ENCODE measurements at regions not wholly inside any gene's neighbourhood (a gene's known extent, or its start where the extent isn't known, plus 50 kb on each side); places are given as distances from the start of the nearest gene placed in this dataset.

GRCh38 chr2:139872032-139872431, 1091.8 kb upstream of the NXPH2 start:
- H3F3A ChIP-seq (ENCODE audit: insufficient read depth): no peaks in the 10 kb centered on the region
- TF ChIP-seq CTCF (IDR thresholded peaks at IDR 0.05; ENCODE audit: insufficient read depth, low read length, poor library complexity, severe bottlenecking) (no peak), EZH2phosphoT487 (conservative IDR thresholded peaks at IDR 0.05; ENCODE audit: low read length) (no peak)
- no peak overlapping the region for H3K27ac ChIP-seq (ENCODE audit: low read depth, low read length)
- no peak overlapping the region for H3K4me3 ChIP-seq (ENCODE audit: insufficient read depth, low read length, poor library complexity, severe bottlenecking)
- H3K79me2 ChIP-seq (ENCODE audit: insufficient read depth, low read length): no peaks in the 10 kb centered on the region
- no peaks in the 10 kb centered on the region for H3K9me2 ChIP-seq (replicated peaks; ENCODE audit: insufficient read depth, low read length)
- no peak overlapping the region for H2AFZ ChIP-seq (ENCODE audit: low read depth, low read length, severe bottlenecking)
- H3K4me2 ChIP-seq (ENCODE audit: low read depth, low read length, poor library complexity, severe bottlenecking): no peak overlapping the region
- H3K9ac ChIP-seq (ENCODE audit: low read length): no peak overlapping the region
- no peaks in the 10 kb centered on the region for H3K27me3 ChIP-seq (ENCODE audit: low read length)
- no peaks in the 10 kb centered on the region for H4K20me1 ChIP-seq (ENCODE audit: low read depth, low read length)
- no peaks in the 10 kb centered on the region for H3K9me3 ChIP-seq (ENCODE audit: insufficient read depth, low read length)
- H3K36me3 ChIP-seq (ENCODE audit: low read length): no peaks in the 10 kb centered on the region

GRCh38 chr2:139867601-139868226, 1087.5 kb upstream of the NXPH2 start:
- Histone ChIP-seq H4K20me1 (ENCODE audit: low read depth, low read length) (no peaks in the 10 kb centered on the region), H3K27me3 (ENCODE audit: low read length) (no peaks in the 10 kb centered on the region), H3K9me3 (ENCODE audit: insufficient read depth, low read length) (no peaks in the 10 kb centered on the region), H3K36me3 (ENCODE audit: low read length) (no peaks in the 10 kb centered on the region), H3K4me3 (ENCODE audit: insufficient read depth, low read length, poor library complexity, severe bottlenecking) (no peak overlapping the region), H3F3A (ENCODE audit: insufficient read depth) (no peaks in the 10 kb centered on the region), H3K9me2 (replicated peaks; ENCODE audit: insufficient read depth, low read length) (no peaks in the 10 kb centered on the region), H3K4me2 (ENCODE audit: low read depth, low read length, poor library complexity, severe bottlenecking) (no peak overlapping the region), H3K27ac (ENCODE audit: low read depth, low read length) (no peak overlapping the region), H3K9ac (ENCODE audit: low read length) (no peak overlapping the region), H2AFZ (ENCODE audit: low read depth, low read length, severe bottlenecking) (no peak overlapping the region), H3K79me2 (ENCODE audit: insufficient read depth, low read length) (no peaks in the 10 kb centered on the region)
- TF ChIP-seq CTCF (IDR thresholded peaks at IDR 0.05; ENCODE audit: insufficient read depth, low read length, poor library complexity, severe bottlenecking): no peak
- no peak for TF ChIP-seq EZH2phosphoT487 (conservative IDR thresholded peaks at IDR 0.05; ENCODE audit: low read length)

GRCh38 chr2:139864821-139865302, 1084.7 kb upstream of the NXPH2 start:
- Histone ChIP-seq H3K4me2 (ENCODE audit: low read depth, low read length, poor library complexity, severe bottlenecking) (no peak overlapping the region), H3K9ac (ENCODE audit: low read length) (no peak overlapping the region), H2AFZ (ENCODE audit: low read depth, low read length, severe bottlenecking) (no peak overlapping the region), H3F3A (ENCODE audit: insufficient read depth) (no peaks in the 10 kb centered on the region), H3K79me2 (ENCODE audit: insufficient read depth, low read length) (no peaks in the 10 kb centered on the region), H3K27ac (ENCODE audit: low read depth, low read length) (no peak overlapping the region), H3K9me2 (replicated peaks; ENCODE audit: insufficient read depth, low read length) (no peaks in the 10 kb centered on the region), H4K20me1 (ENCODE audit: low read depth, low read length) (no peaks in the 10 kb centered on the region), H3K36me3 (ENCODE audit: low read length) (no peaks in the 10 kb centered on the region), H3K4me3 (ENCODE audit: insufficient read depth, low read length, poor library complexity, severe bottlenecking) (no peak overlapping the region), H3K27me3 (ENCODE audit: low read length) (no peaks in the 10 kb centered on the region), H3K9me3 (ENCODE audit: insufficient read depth, low read length) (no peaks in the 10 kb centered on the region)
- TF ChIP-seq CTCF (IDR thresholded peaks at IDR 0.05; ENCODE audit: insufficient read depth, low read length, poor library complexity, severe bottlenecking) (no peak), EZH2phosphoT487 (conservative IDR thresholded peaks at IDR 0.05; ENCODE audit: low read length) (no peak)
